ENCODE measurements at regions not wholly inside any gene's neighbourhood (a gene's known extent, or its start where the extent isn't known, plus 50 kb on each side); places are given as distances from the start of the nearest gene placed in this dataset.

DNA sequence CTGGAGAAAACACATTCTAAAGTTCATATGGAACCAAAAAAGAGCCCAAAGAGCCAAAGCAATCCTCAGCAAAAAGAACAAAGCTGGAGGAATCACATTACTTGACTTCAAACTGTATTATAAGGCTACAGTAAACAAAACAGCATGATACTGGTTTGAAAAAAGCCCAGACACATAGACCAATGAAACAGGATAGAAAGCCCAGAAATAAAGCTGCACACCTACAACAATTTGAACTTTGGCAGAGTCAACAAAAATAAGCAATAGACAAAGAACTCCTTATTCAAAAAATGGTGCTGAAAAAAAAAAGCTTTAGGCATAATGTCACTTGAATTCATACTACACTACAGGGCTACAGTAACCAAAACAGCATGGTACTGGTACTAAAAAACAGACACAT, 289.6 kb downstream of the NR4A2 start:
- TF ChIP-seq, protein P1, sequence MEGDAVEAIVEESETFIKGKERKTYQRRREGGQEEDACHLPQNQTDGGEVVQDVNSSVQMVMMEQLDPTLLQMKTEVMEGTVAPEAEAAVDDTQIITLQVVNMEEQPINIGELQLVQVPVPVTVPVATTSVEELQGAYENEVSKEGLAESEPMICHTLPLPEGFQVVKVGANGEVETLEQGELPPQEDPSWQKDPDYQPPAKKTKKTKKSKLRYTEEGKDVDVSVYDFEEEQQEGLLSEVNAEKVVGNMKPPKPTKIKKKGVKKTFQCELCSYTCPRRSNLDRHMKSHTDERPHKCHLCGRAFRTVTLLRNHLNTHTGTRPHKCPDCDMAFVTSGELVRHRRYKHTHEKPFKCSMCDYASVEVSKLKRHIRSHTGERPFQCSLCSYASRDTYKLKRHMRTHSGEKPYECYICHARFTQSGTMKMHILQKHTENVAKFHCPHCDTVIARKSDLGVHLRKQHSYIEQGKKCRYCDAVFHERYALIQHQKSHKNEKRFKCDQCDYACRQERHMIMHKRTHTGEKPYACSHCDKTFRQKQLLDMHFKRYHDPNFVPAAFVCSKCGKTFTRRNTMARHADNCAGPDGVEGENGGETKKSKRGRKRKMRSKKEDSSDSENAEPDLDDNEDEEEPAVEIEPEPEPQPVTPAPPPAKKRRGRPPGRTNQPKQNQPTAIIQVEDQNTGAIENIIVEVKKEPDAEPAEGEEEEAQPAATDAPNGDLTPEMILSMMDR (conservative IDR thresholded peaks at IDR 0.05) = no peak
- no peak for TF ChIP-seq ZFX (IDR thresholded peaks at IDR 0.05)
- no peak overlapping the region for H3K27ac ChIP-seq

DNA sequence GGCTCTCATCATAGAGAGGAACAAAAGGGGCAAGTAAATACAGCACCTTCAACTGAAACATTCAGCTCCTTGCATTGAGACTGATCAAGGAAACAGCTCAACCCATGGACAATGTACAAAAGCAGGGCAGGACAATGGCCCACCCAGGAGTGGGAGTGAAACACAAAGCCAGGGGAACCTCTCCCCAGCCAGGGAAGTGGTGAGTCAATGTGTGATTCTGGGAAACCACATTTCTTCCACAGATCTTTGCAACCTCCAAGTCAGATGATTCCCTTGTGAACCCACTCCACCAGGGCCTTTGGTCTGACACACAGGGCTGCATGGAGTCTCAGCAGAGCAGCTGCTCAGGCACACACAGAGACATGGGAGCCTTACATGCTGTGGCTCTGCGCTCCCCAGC, 294.5 kb downstream of the NR4A2 start:
- TF ChIP-seq, protein P1 (conservative IDR thresholded peaks at IDR 0.05) = no peak
- no peak for TF ChIP-seq ZFX (IDR thresholded peaks at IDR 0.05)
- H3K27ac ChIP-seq = no peak overlapping the region

DNA sequence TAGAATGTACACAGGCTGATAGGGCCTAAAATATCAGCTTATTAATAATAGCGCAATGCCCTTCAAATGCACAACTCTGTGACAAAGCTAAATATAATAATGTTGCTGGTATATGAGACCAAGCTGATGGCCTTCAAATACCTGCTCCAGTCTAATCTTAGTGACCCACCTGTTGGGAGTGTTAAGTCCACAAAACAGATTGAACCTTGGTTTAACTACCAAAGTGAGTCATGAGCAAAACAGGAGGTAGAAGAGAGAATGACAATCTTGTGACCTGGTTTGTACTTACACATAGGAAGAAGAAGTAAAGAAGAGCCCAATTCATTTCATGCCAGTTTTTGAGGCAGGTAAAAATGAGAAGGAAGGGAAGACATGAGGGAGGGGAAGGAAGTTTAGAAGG, 295.0 kb downstream of the NR4A2 start:
- H3K27ac ChIP-seq = no peak overlapping the region
- TF ChIP-seq, protein P1 (conservative IDR thresholded peaks at IDR 0.05) = no peak

DNA sequence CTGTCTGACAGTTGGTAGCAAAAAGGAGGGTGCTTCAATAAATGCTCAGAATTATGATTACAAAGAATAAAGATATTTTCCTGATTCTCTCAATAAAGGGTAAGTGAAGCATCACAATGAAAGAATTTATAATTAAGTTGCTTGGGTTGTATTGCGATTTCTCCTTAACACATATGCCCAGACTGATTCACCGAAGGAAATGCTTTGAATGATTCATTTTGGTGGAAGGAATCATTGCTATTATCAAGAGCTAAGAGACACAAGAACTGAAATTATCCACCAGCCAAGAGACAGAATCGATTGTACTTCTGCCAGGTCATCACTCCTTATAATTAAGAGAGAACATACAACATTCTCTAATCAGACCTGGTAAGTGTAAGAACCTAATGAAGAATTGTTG, 301.4 kb downstream of the NR4A2 start:
- H3K27ac ChIP-seq = no peak overlapping the region
- TF ChIP-seq ZFX (IDR thresholded peaks at IDR 0.05) = no peak
- TF ChIP-seq, protein P1 (conservative IDR thresholded peaks at IDR 0.05) = no peak

DNA sequence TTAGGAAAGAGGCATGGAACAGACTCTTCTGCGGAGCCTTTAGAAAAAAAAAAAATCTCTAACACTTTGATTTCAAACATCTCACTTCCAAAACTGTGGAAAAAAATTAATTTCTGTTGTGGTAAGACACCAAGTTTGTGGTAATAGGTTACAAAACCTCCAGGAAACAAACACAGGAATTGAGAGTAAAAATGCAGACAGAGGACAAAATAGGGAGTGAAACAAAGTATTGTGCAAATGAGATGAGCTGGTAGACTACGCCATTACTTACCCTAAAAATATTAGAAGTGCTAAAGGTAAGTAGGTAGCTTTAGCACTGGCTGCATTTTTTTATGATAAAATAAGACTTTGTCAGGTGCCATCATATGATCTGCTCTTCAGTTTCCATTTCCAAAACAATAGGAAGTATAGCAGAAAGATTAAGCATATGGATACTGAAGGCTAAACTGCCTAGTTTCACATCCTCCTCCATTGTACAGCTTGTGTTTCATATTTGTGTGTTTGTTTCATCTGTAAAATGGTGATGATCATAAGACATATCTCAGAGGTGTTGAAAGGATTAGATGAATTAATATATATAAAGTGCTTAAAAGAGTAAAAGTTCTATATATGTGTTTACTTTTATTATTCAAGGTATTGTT, 309.2 kb downstream of the NR4A2 start:
- TF ChIP-seq, protein P1 (conservative IDR thresholded peaks at IDR 0.05) = no peak
- TF ChIP-seq ZFX (IDR thresholded peaks at IDR 0.05) = no peak
- H3K27ac ChIP-seq = no peak overlapping the region

DNA sequence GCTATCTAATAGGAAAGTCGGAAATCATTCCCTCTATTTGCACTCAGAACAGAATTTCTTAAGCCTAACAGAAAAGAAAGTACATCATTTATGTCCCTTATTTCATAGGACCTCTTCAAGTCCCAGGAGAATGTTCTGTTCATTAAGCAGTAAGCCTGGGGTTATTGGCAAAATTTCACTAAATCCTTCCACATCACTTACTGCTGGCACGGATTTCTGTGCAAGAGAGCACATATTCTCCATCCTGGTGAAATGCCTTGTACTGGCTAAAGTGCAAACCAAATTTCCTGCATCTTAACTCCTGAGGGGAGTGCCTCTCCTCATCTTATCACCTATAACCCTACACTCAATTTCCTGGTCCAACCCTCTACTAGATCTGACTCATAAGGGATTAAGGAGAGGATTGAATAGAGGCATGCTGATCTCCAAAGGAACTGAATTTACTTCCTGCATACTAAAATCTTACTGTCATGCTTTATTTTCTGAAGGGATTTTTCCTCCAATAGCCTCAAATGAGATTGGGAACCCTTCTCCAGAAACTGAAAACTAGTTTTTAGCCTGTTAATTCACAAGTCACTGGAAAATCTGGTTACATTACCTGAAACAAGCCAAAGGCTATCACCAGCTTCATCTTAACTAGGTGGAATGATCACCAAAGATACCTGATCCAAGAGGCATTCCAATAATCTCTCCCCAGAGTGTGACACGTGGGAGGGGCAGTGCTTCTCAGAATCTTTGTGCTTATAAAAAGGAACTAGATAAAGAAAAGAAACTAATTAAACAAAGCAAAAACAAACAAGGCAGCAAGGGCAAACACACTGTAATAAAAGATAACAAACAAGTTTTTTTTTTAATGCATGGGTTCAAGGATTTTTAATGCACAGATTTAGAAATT, 311.1 kb downstream of the NR4A2 start:
- no peak overlapping the region for H3K27ac ChIP-seq
- no peak for TF ChIP-seq ZFX (IDR thresholded peaks at IDR 0.05)
- TF ChIP-seq, protein P1 (conservative IDR thresholded peaks at IDR 0.05) = no peak

DNA sequence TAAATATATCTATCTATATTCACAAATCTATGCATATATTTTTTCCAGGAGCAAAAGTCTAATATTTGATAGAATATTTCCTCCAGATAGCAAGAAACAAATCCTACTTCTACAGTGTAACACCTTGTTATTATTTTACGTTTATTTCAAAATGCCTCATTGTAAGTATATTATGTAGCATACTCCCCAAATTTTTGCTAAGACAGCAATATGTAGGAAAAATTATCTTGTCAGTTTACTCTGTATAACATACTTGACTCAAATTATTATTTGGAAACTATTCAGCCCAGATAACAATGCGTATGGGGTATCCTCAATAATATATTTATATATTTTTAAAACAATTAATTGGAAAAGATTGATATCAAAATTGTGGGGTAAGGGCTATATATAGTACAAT, 313.2 kb downstream of the NR4A2 start:
- TF ChIP-seq, protein P1 (conservative IDR thresholded peaks at IDR 0.05) = no peak
- no peak for TF ChIP-seq ZFX (IDR thresholded peaks at IDR 0.05)
- H3K27ac ChIP-seq = no peak overlapping the region

Data from C4-2B (cell line).